Thyroid gland (tissue), 4 donors: ENCODE measurements at regions not wholly inside any gene's neighbourhood (a gene's known extent, or its start where the extent isn't known, plus 50 kb on each side); places are given as distances from the start of the nearest gene placed in this dataset.

Experiments used
- POLR2A ChIP-seq, 2 donors: fragments of 450-650 bp; IDR thresholded peaks; one replicate each; pipeline ENCODE4 v1.6.1; 2017; ENCODE audit warnings: antibody characterized with exemption in 2 of 2, mild to moderate bottlenecking in 2 of 2, moderate library complexity in 1 of 2
- TF ChIP-seq, protein P1 (sequence below), 6 experiments: fragments of 200-600 bp in 3 of 6; fragments of 450-650 bp in 3 of 6; sonication (generic) in 3 of 6; IDR thresholded peaks; one replicate each; pipeline ENCODE4 v1.5.1; 2016 to 2019; ENCODE audit warnings: antibody characterized with exemption in 6 of 6, mild to moderate bottlenecking in 2 of 6, inconsistent platforms in 1 of 6, moderate library complexity in 1 of 6

DNA sequence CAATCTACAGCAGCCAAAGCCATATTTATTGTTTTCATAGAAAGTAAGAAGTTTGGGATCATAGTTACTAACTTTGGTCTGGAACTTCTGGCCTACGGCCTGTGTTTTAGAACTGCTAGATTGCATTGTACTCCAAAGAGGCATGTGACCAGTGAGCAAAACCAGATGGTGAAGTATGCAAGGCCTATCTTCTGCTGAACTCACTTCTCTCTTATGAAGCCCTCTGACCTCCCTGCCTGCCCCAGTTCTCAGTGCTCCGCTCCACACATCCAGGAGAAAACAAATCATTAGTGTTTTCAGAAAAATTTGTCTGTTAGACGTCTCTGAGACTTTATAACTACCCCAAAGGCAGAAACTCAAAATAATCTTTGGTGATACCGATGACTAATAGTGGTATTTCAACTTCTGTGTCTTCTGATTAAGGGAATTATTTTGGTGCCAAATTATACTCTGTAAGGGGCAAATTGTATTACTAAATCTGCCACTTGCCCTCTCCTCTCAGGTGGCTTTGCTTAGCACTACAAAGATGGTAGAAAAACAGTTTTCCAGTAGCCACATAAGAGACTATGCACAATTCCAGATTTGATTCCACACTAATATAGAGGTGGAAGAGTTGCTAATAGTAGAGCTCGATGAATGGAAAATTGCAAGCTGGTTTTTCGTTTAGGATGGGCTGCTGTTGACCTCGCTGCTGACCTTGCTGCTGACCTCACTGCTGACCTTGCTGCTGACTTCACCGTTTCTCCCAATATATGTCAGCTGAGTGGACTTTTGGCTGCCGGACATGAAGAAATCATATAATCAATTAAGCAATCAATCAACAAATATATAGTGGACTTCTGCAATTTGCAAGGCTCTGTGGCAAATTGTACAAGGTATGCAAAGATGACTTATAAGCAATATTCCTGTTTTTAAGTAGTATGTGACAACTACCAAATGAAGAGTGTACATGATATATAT, 147.5 kb downstream of the KITLG start:
- TF ChIP-seq, protein P1, sequence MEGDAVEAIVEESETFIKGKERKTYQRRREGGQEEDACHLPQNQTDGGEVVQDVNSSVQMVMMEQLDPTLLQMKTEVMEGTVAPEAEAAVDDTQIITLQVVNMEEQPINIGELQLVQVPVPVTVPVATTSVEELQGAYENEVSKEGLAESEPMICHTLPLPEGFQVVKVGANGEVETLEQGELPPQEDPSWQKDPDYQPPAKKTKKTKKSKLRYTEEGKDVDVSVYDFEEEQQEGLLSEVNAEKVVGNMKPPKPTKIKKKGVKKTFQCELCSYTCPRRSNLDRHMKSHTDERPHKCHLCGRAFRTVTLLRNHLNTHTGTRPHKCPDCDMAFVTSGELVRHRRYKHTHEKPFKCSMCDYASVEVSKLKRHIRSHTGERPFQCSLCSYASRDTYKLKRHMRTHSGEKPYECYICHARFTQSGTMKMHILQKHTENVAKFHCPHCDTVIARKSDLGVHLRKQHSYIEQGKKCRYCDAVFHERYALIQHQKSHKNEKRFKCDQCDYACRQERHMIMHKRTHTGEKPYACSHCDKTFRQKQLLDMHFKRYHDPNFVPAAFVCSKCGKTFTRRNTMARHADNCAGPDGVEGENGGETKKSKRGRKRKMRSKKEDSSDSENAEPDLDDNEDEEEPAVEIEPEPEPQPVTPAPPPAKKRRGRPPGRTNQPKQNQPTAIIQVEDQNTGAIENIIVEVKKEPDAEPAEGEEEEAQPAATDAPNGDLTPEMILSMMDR (IDR thresholded peaks at IDR 0.05): no peak
- TF ChIP-seq POLR2A (IDR thresholded peaks at IDR 0.05): no peak
